RWPE1 (cell line): ENCODE measurements at regions not wholly inside any gene's neighbourhood (a gene's known extent, or its start where the extent isn't known, plus 50 kb on each side); places are given as distances from the start of the nearest gene placed in this dataset.
A peak's percentile ranks its signal among the peaks of the same experiment; 100 is the strongest.

Experiments
- CTCF ChIA-PET: fragments of 350-600 bp; sonication (Branson Sonifier 250); formaldehyde crosslinking; extraction: SDS; loops from one replicate; lab custom pipeline; 2021; lab: Yijun Ruan, JAX
- POLR2A ChIA-PET: fragments of 400-600 bp; formaldehyde crosslinking; extraction: SDS; loops from one replicate; lab custom pipeline; 2020; ENCODE audit warnings: antibody characterized with exemption; ENCODE audit not compliant: low non-redundant PET; lab: Yijun Ruan, JAX
- DNase-seq: peaks from one replicate; pipeline ENCODE4 v3.0.0; 2012; ENCODE audit warnings: low spot score
- H3K27ac ChIP-seq: fragments of 450-650 bp; 2 replicates; pipeline ENCODE4 v1.5.1; 2017
- CTCF ChIP-seq: fragments of 450-650 bp; conservative IDR thresholded peaks from 2 replicates; pipeline ENCODE4 v1.5.1; 2017; ENCODE audit warnings: low read depth, mild to moderate bottlenecking

GRCh38 chr7:148523550-148523949, 67.0 kb upstream of the C7orf33 start:
- CTCF ChIA-PET, result no interaction called here

GRCh38 chr7:148524479-148525224, 65.9 kb upstream of the C7orf33 start:
- POLR2A ChIA-PET, result no interaction called here
- CTCF ChIA-PET, result no interaction called here
- no peak overlapping the region for H3K27ac ChIP-seq
- TF ChIP-seq CTCF, result no peak
- DNase-seq, result no peak

More at GRCh38 chr7:148523550-148523949, 67.0 kb upstream of the C7orf33 start:
- H3K27ac ChIP-seq, result no peak overlapping the region
- TF ChIP-seq CTCF, result no peak
- no peak for DNase-seq
- POLR2A ChIA-PET, result no interaction called here

GRCh38 chr7:148527717-148528168, 62.8 kb upstream of the C7orf33 start:
- TF ChIP-seq CTCF, result peak; percentile 73
- POLR2A ChIA-PET, result no interaction called here
- peak; percentile 62 for DNase-seq
- CTCF ChIA-PET, result no interaction called here
- H3K27ac ChIP-seq, result no peak overlapping the region

GRCh38 chr7:148535217-148535616, 55.3 kb upstream of the C7orf33 start:
- no peak for TF ChIP-seq CTCF
- ChIA-PET POLR2A (no interaction called here), CTCF (no interaction called here)
- H3K27ac ChIP-seq, result no peak overlapping the region
- no peak for DNase-seq

- ChIA-PET CTCF (no interaction called here), POLR2A (no interaction called here)
- TF ChIP-seq CTCF, result no peak
- DNase-seq, result no peak
- no peak overlapping the region for H3K27ac ChIP-seq
Measured at GRCh38 chr7:148537435-148537834, 53.1 kb upstream of the C7orf33 start.

- POLR2A ChIA-PET, result no interaction called here
- no peak for TF ChIP-seq CTCF
- no peak overlapping the region for H3K27ac ChIP-seq
- peak; percentile 53 for DNase-seq
- CTCF ChIA-PET, result no interaction called here
Measured at GRCh38 chr7:148540041-148540738, 50.4 kb upstream of the C7orf33 start.
